ENCODE measurements at regions not wholly inside any gene's neighbourhood (a gene's known extent, or its start where the extent isn't known, plus 50 kb on each side); places are given as distances from the start of the nearest gene placed in this dataset.

DNA sequence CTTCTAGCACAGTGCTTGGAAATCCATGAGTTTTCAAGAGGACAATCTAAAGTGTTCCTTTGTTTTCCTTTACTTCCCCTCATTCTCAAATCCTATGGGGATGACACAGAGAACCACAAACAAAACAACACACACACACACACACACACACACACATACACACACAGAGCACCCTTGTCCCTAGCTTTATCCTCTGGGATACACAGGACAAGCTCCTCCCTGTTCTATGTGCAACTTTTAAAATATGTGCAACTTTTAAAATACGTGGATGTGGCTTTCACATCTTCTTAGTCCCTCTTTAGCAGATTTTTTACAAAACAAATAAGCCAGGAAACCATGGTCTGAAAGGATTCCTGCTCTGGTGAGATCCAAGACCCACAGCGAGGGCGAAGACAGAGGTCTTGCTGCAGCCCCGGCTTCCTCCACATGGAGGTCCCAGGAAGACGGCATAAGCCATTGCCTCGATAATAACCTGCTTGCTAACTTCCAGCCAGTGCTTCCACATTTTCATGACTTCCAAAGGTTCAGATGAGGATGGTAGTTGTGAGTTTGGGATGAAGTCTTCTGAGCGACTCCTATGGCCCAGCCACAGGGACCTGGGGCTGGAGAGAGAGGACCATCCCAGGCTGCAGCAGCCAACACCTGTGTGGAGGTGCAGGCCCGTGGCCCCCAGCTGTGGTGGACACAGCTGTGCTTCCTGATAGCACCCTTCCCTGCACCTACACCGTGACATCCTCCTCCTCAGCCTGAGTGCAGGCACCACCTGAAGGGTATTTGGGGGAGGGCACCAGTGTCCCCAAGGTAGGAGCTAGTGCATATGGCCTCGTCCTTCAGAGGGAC lies 62.8 kb upstream of the CD93 start (continued):
- TF ChIP-seq, protein P1, sequence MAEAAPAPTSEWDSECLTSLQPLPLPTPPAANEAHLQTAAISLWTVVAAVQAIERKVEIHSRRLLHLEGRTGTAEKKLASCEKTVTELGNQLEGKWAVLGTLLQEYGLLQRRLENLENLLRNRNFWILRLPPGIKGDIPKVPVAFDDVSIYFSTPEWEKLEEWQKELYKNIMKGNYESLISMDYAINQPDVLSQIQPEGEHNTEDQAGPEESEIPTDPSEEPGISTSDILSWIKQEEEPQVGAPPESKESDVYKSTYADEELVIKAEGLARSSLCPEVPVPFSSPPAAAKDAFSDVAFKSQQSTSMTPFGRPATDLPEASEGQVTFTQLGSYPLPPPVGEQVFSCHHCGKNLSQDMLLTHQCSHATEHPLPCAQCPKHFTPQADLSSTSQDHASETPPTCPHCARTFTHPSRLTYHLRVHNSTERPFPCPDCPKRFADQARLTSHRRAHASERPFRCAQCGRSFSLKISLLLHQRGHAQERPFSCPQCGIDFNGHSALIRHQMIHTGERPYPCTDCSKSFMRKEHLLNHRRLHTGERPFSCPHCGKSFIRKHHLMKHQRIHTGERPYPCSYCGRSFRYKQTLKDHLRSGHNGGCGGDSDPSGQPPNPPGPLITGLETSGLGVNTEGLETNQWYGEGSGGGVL (CRISPR knock-in tag; IDR thresholded peaks at IDR 0.05), result no peak
- TF ChIP-seq, protein P2, sequence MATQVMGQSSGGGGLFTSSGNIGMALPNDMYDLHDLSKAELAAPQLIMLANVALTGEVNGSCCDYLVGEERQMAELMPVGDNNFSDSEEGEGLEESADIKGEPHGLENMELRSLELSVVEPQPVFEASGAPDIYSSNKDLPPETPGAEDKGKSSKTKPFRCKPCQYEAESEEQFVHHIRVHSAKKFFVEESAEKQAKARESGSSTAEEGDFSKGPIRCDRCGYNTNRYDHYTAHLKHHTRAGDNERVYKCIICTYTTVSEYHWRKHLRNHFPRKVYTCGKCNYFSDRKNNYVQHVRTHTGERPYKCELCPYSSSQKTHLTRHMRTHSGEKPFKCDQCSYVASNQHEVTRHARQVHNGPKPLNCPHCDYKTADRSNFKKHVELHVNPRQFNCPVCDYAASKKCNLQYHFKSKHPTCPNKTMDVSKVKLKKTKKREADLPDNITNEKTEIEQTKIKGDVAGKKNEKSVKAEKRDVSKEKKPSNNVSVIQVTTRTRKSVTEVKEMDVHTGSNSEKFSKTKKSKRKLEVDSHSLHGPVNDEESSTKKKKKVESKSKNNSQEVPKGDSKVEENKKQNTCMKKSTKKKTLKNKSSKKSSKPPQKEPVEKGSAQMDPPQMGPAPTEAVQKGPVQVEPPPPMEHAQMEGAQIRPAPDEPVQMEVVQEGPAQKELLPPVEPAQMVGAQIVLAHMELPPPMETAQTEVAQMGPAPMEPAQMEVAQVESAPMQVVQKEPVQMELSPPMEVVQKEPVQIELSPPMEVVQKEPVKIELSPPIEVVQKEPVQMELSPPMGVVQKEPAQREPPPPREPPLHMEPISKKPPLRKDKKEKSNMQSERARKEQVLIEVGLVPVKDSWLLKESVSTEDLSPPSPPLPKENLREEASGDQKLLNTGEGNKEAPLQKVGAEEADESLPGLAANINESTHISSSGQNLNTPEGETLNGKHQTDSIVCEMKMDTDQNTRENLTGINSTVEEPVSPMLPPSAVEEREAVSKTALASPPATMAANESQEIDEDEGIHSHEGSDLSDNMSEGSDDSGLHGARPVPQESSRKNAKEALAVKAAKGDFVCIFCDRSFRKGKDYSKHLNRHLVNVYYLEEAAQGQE (IDR thresholded peaks at IDR 0.05; ENCODE audit: borderline replicate concordance), result no peak
- TF ChIP-seq, protein P2 (CRISPR knock-in tag; IDR thresholded peaks at IDR 0.05; ENCODE audit: low read depth), result no peak
- TF ChIP-seq MEF2D (tag; conservative IDR thresholded peaks at IDR 0.05; ENCODE audit: low read depth), result no peak
- no peak for TF ChIP-seq TGIF2 (CRISPR knock-in tag; IDR thresholded peaks at IDR 0.05)
- no peak for TF ChIP-seq KLF10 (CRISPR knock-in tag; IDR thresholded peaks at IDR 0.05)
- no peak for TF ChIP-seq SRSF3 (IDR thresholded peaks at IDR 0.05; ENCODE audit: insufficient read depth, low read length)
- TF ChIP-seq SP2 (IDR thresholded peaks at IDR 0.05; ENCODE audit: extremely low read depth, low read depth, low read length, poor library complexity, severe bottlenecking), result no peak
- TF ChIP-seq ZNF668 (CRISPR knock-in tag; IDR thresholded peaks at IDR 0.05), result no peak
- no peak for TF ChIP-seq ZNF41 (CRISPR knock-in tag; conservative IDR thresholded peaks at IDR 0.05)
- TF ChIP-seq, protein P3, sequence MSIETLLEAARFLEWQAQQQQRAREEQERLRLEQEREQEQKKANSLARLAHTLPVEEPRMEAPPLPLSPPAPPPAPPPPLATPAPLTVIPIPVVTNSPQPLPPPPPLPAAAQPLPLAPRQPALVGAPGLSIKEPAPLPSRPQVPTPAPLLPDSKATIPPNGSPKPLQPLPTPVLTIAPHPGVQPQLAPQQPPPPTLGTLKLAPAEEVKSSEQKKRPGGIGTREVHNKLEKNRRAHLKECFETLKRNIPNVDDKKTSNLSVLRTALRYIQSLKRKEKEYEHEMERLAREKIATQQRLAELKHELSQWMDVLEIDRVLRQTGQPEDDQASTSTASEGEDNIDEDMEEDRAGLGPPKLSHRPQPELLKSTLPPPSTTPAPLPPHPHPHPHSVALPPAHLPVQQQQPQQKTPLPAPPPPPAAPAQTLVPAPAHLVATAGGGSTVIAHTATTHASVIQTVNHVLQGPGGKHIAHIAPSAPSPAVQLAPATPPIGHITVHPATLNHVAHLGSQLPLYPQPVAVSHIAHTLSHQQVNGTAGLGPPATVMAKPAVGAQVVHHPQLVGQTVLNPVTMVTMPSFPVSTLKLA (conservative IDR thresholded peaks at IDR 0.05), result no peak
- 0 out of 2 replicates have a peak, but pooled peaks have one; percentile 31 for TF ChIP-seq THRB (CRISPR knock-in tag; conservative IDR thresholded peaks at IDR 0.05)
